NCI-H1048 (cell line): ENCODE measurements at regions not wholly inside any gene's neighbourhood (a gene's known extent, or its start where the extent isn't known, plus 50 kb on each side); places are given as distances from the start of the nearest gene placed in this dataset.
"Not testable (repeated sequence)": the region's sequence is repeated elsewhere in the genome, so short reads cannot be mapped to it uniquely, and the experiment has no call there.

ENCODE experiments used
- DNase-seq: peaks from one replicate; lab custom pipeline; 2025; lab: John Stamatoyannopoulos, UW

GRCh38 chr10:3877211-3878000, 92.4 kb upstream of the KLF6 start:
- no peak for DNase-seq

GRCh38 chr10:3876350-3876962, 91.4 kb upstream of the KLF6 start:
- no peak for DNase-seq

GRCh38 chr10:3875842-3876235, 90.8 kb upstream of the KLF6 start:
- no peak for DNase-seq

- no peak for DNase-seq
Observed at GRCh38 chr10:3874990-3875841, 90.2 kb upstream of the KLF6 start.

GRCh38 chr10:3874610-3874989, 89.6 kb upstream of the KLF6 start:
- DNase-seq: not testable (repeated sequence)

- DNase-seq: no peak
Observed at GRCh38 chr10:3873728-3874461, 88.9 kb upstream of the KLF6 start.

GRCh38 chr10:3872712-3873329, 87.8 kb upstream of the KLF6 start:
- DNase-seq: no peak

- DNase-seq: no peak
Observed at GRCh38 chr10:3871424-3871996, 86.5 kb upstream of the KLF6 start.

GRCh38 chr10:3869036-3869435, 84.0 kb upstream of the KLF6 start:
- DNase-seq: no peak

- DNase-seq: no peak
Observed at GRCh38 chr10:3868271-3868664, 83.3 kb upstream of the KLF6 start.

GRCh38 chr10:3867454-3868270, 82.7 kb upstream of the KLF6 start:
- no peak for DNase-seq

- DNase-seq: no peak
Observed at GRCh38 chr10:3866332-3866731, 81.3 kb upstream of the KLF6 start.

- no peak for DNase-seq
Observed at GRCh38 chr10:3865565-3865964, 80.6 kb upstream of the KLF6 start.

- DNase-seq: no peak
Observed at GRCh38 chr10:3861795-3862194, 76.8 kb upstream of the KLF6 start.

- DNase-seq: no peak
Observed at GRCh38 chr10:3858051-3858845, 73.2 kb upstream of the KLF6 start.

GRCh38 chr10:3857318-3857717, 72.3 kb upstream of the KLF6 start:
- no peak for DNase-seq

GRCh38 chr10:3856593-3856992, 71.6 kb upstream of the KLF6 start:
- no peak for DNase-seq

GRCh38 chr10:3853547-3854303, 68.7 kb upstream of the KLF6 start:
- DNase-seq: no peak

GRCh38 chr10:3853016-3853415, 68.0 kb upstream of the KLF6 start:
- DNase-seq: no peak
